Keratinocyte (primary cell): ENCODE measurements at regions not wholly inside any gene's neighbourhood (a gene's known extent, or its start where the extent isn't known, plus 50 kb on each side); places are given as distances from the start of the nearest gene placed in this dataset.

ENCODE experiments used
- DNase-seq: peaks from one replicate; pipeline ENCODE4 v3.0.0-alpha.2; 2011; ENCODE audit warnings: low read depth, missing footprints, low spot score
- FAIRE-seq: peaks from 2 replicates; lab custom pipeline; 2011; peaks lifted over from hg19 to GRCh38; lab: Jason Lieb, UNC
- H2AFZ ChIP-seq: 2 replicates; pipeline ENCODE4 v1.6.0; 2012; ENCODE audit warnings: low read length, control low read depth, inconsistent platforms; ENCODE audit not compliant: control insufficient read depth
- H3K27ac ChIP-seq: 2 replicates; pipeline ENCODE4 v1.5.1; 2011; ENCODE audit warnings: low read length; ENCODE audit not compliant: control insufficient read depth, insufficient read depth
- H3K27me3 ChIP-seq: 3 replicates; pipeline ENCODE4 v1.6.0; 2011; ENCODE audit warnings: low read length; ENCODE audit not compliant: control insufficient read depth, insufficient read depth; ENCODE audit errors: extremely low read depth
- H3K36me3 ChIP-seq, 2 experiments: 2 replicates in 1 of 2; 3 replicates in 1 of 2; pipeline ENCODE4 v1.5.1; 2011; ENCODE audit warnings: low read length in 2 of 2, mild to moderate bottlenecking in 1 of 2; ENCODE audit not compliant: control insufficient read depth in 2 of 2, insufficient read depth in 2 of 2; ENCODE audit errors: extremely low read depth in 1 of 2
- H3K4me1 ChIP-seq: 3 replicates; pipeline ENCODE4 v1.5.1; 2011; ENCODE audit warnings: low read length; ENCODE audit not compliant: control insufficient read depth, insufficient read depth; ENCODE audit errors: extremely low read depth
- H3K4me2 ChIP-seq: 3 replicates; pipeline ENCODE4 v1.6.0; 2011; ENCODE audit warnings: low read depth, low read length; ENCODE audit not compliant: control insufficient read depth, insufficient read depth; ENCODE audit errors: extremely low read depth
- H3K4me3 ChIP-seq, 3 experiments: fragments of 200-600 bp in 1 of 3; sonication (generic) in 1 of 3; 2 replicates in 2 of 3; 3 replicates in 1 of 3; pipeline ENCODE4 v1.5.1; 2011 to 2016; ENCODE audit warnings: low read length in 3 of 3, mild to moderate bottlenecking in 3 of 3, control low read depth in 2 of 3, inconsistent platforms in 1 of 3, low read depth in 1 of 3, mixed read lengths in 1 of 3, mixed run types in 1 of 3, moderate library complexity in 1 of 3; ENCODE audit not compliant: control insufficient read depth in 2 of 3, insufficient read depth in 2 of 3; ENCODE audit errors: extremely low read depth in 1 of 3
- H3K79me2 ChIP-seq: 2 replicates; pipeline ENCODE4 v1.6.0; 2012; ENCODE audit warnings: low read length; ENCODE audit not compliant: control insufficient read depth, insufficient read depth
- H3K9ac ChIP-seq: 3 replicates; pipeline ENCODE4 v1.6.0; 2011; ENCODE audit warnings: low read length; ENCODE audit not compliant: control insufficient read depth, insufficient read depth; ENCODE audit errors: extremely low read depth
- H3K9me1 ChIP-seq: 3 replicates; pipeline ENCODE4 v1.6.0; 2011; ENCODE audit warnings: low read length; ENCODE audit not compliant: control insufficient read depth, insufficient read depth; ENCODE audit errors: extremely low read depth
- H3K9me3 ChIP-seq: 2 replicates; pipeline ENCODE4 v1.5.1; 2012; ENCODE audit warnings: low read depth, low read length; ENCODE audit not compliant: control insufficient read depth
- H4K20me1 ChIP-seq: 3 replicates; pipeline ENCODE4 v1.6.0; 2011; ENCODE audit warnings: low read length; ENCODE audit not compliant: control insufficient read depth, insufficient read depth; ENCODE audit errors: extremely low read depth
- CTCF ChIP-seq, 3 experiments: IDR thresholded peaks in 1 of 3; conservative IDR thresholded peaks in 1 of 3; optimal IDR thresholded peaks in 1 of 3; 2 replicates in 2 of 3; 3 replicates in 1 of 3; pipeline versions ENCODE3 to v1.5.1; 2011; ENCODE audit warnings: low read length in 3 of 3, mild to moderate bottlenecking in 3 of 3, moderate library complexity in 2 of 3, control low read depth in 1 of 3, inconsistent platforms in 1 of 3; ENCODE audit not compliant: insufficient read depth in 2 of 3; ENCODE audit errors: extremely low read depth in 1 of 3
- EZH2 ChIP-seq: IDR thresholded peaks from one replicate; pipeline ENCODE4 v1.6.1; 2012; ENCODE audit warnings: inconsistent platforms, mild to moderate bottlenecking, low read length, moderate library complexity
- dilution Hi-C: fragments of 300-500 bp; cut with MboI; formaldehyde crosslinking; loops from one replicate; pipeline ENCODE4 v1.7.0; 2020; ENCODE audit warnings: low sequenced_read_pairs; ENCODE audit not compliant: extremely low pct_ligation_motif_present

- Histone ChIP-seq H3K27ac (no peak overlapping the region), H3K4me3 (no peak overlapping the region), H3K27me3 (no peaks in the 10 kb centered on the region), H3K79me2 (no peaks in the 10 kb centered on the region), H3K4me1 (no peaks in the 10 kb centered on the region), H4K20me1 (no peaks in the 10 kb centered on the region), H3K9me3 (no peaks in the 10 kb centered on the region), H3K9me1 (no peaks in the 10 kb centered on the region), H3K9ac (no peak overlapping the region), H3K36me3 (no peaks in the 10 kb centered on the region), H2AFZ (no peak overlapping the region), H3K4me2 (no peak overlapping the region)
- TF ChIP-seq CTCF (optimal IDR thresholded peaks at IDR 0.05 in 1 of 3, IDR thresholded peaks at IDR 0.05 in 1 of 3, conservative IDR thresholded peaks at IDR 0.05 in 1 of 3; ENCODE audit: extremely low read depth in 1 of 3, insufficient read depth in 2 of 3, low read length in 3 of 3) (no peak), EZH2 (no peak)
- dilution Hi-C loops = no loop called here
- DNase-seq (no peak), FAIRE-seq (no peak)
Observed at GRCh38 chr2:33949371-33949770, 350.3 kb upstream of the FAM98A start.

- H3K4me3 ChIP-seq = no peak overlapping the region
- no peak for DNase-seq
- H3K4me1 ChIP-seq = no peaks in the 10 kb centered on the region
- dilution Hi-C loops = no loop called here
- H3K9ac ChIP-seq = no peak overlapping the region
- TF ChIP-seq EZH2 (no peak), CTCF (optimal IDR thresholded peaks at IDR 0.05 in 1 of 3, IDR thresholded peaks at IDR 0.05 in 1 of 3, conservative IDR thresholded peaks at IDR 0.05 in 1 of 3; ENCODE audit: extremely low read depth in 1 of 3, insufficient read depth in 2 of 3, low read length in 3 of 3) (no peak)
- no peaks in the 10 kb centered on the region for H3K79me2 ChIP-seq
- H3K9me1 ChIP-seq = no peaks in the 10 kb centered on the region
- H3K9me3 ChIP-seq = no peaks in the 10 kb centered on the region
- H3K4me2 ChIP-seq = no peak overlapping the region
- no peak overlapping the region for H3K27ac ChIP-seq
- no peaks in the 10 kb centered on the region for H3K36me3 ChIP-seq
- no peaks in the 10 kb centered on the region for H4K20me1 ChIP-seq
- no peak for FAIRE-seq
- H2AFZ ChIP-seq = no peak overlapping the region
- H3K27me3 ChIP-seq = no peaks in the 10 kb centered on the region
Observed at GRCh38 chr2:33946193-33946592, 347.1 kb upstream of the FAM98A start.
